Testis (tissue), 2 donors: ENCODE measurements at regions not wholly inside any gene's neighbourhood (a gene's known extent, or its start where the extent isn't known, plus 50 kb on each side); places are given as distances from the start of the nearest gene placed in this dataset.

Experiments used
- POLR2A ChIP-seq: fragments of 450-650 bp; IDR thresholded peaks from one replicate; pipeline ENCODE4 v1.6.1; 2017; ENCODE audit warnings: antibody characterized with exemption, mild to moderate bottlenecking, moderate library complexity
- TF ChIP-seq, protein P1 (sequence below), 3 experiments: fragments of 450-650 bp in 2 of 3; fragments of 200-600 bp in 1 of 3; sonication (generic) in 1 of 3; IDR thresholded peaks; one replicate each; pipeline ENCODE4 v1.5.1; 2016 to 2019; ENCODE audit warnings: antibody characterized with exemption in 3 of 3, mild to moderate bottlenecking in 2 of 3, moderate library complexity in 1 of 3

DNA sequence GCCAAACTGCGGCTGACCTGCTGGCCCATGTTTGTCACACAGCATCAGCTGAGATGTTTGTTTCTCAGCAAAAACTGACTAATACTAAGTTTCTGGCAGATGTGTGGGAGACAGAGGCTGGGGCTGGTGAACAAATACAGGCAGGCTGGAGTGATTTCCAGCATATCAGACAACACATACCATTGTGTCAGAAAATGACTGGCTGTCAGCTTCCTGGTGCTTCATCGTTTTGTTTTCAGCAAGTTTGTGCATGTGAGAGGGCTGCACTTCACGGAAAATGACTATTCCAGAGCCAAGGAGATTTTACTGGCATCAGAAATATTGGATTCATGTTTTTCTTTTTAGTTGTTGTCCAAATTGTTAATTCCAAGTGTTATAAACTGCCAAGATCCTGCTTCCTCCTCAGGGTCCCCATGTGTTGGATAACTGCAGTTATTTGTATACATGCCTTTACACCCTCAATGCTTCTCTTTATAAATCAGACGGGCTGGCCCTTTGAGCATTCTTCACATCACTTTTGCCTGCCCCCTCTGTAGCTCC, 145.7 kb downstream of the GALC start:
- no peak for TF ChIP-seq POLR2A
- TF ChIP-seq, protein P1, sequence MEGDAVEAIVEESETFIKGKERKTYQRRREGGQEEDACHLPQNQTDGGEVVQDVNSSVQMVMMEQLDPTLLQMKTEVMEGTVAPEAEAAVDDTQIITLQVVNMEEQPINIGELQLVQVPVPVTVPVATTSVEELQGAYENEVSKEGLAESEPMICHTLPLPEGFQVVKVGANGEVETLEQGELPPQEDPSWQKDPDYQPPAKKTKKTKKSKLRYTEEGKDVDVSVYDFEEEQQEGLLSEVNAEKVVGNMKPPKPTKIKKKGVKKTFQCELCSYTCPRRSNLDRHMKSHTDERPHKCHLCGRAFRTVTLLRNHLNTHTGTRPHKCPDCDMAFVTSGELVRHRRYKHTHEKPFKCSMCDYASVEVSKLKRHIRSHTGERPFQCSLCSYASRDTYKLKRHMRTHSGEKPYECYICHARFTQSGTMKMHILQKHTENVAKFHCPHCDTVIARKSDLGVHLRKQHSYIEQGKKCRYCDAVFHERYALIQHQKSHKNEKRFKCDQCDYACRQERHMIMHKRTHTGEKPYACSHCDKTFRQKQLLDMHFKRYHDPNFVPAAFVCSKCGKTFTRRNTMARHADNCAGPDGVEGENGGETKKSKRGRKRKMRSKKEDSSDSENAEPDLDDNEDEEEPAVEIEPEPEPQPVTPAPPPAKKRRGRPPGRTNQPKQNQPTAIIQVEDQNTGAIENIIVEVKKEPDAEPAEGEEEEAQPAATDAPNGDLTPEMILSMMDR (IDR thresholded peaks at IDR 0.05) = no peak
